ENCODE measurements at regions not wholly inside any gene's neighbourhood (a gene's known extent, or its start where the extent isn't known, plus 50 kb on each side); places are given as distances from the start of the nearest gene placed in this dataset.

GRCh38 chr11:31969359-31969702 is 121.5 kb upstream of the RCN1 start:
- TF ChIP-seq EZH2 (optimal IDR thresholded peaks at IDR 0.05; ENCODE audit: low read depth, low read length) (no peak), EZH2phosphoT487 (IDR thresholded peaks at IDR 0.05; ENCODE audit: low read length) (no peak)

All from MM.1S (cell line).